ENCODE measurements at regions not wholly inside any gene's neighbourhood (a gene's known extent, or its start where the extent isn't known, plus 50 kb on each side); places are given as distances from the start of the nearest gene placed in this dataset.

GRCh38 chr2:143824791-143825190 is 695.1 kb downstream of the ZEB2 start:
- no peak for TF ChIP-seq ISL1 (CRISPR knock-in tag; IDR thresholded peaks at IDR 0.05)
- no peak for TF ChIP-seq BACH2 (CRISPR knock-in tag; IDR thresholded peaks at IDR 0.05; ENCODE audit: borderline replicate concordance)
- no peak for TF ChIP-seq TCF4 (CRISPR knock-in tag; IDR thresholded peaks at IDR 0.05; ENCODE audit: borderline replicate concordance)
- TF ChIP-seq ZNF565 (CRISPR knock-in tag; conservative IDR thresholded peaks at IDR 0.05; ENCODE audit: low read depth) = no peak
- TF ChIP-seq GLIS3 (CRISPR knock-in tag; IDR thresholded peaks at IDR 0.05) = no peak
- TF ChIP-seq CREB5 (CRISPR knock-in tag; IDR thresholded peaks at IDR 0.05; ENCODE audit: low read depth) = no peak
- TF ChIP-seq RARB (CRISPR knock-in tag; IDR thresholded peaks at IDR 0.05) = no peak
- no peak for TF ChIP-seq SNAI2 (CRISPR knock-in tag; IDR thresholded peaks at IDR 0.05)
- no peak for TF ChIP-seq PATZ1 (CRISPR knock-in tag; IDR thresholded peaks at IDR 0.05; ENCODE audit: borderline replicate concordance)
- no peak for TF ChIP-seq ZC3H10 (CRISPR knock-in tag; IDR thresholded peaks at IDR 0.05)
